T47D (cell line): ENCODE measurements at regions not wholly inside any gene's neighbourhood (a gene's known extent, or its start where the extent isn't known, plus 50 kb on each side); places are given as distances from the start of the nearest gene placed in this dataset.

Source experiments
- DNase-seq, 2 experiments: peaks; one replicate each; pipeline versions ENCODE4 v3.0.0 to v3.0.0-alpha.2; 2011 to 2012; ENCODE audit warnings: low read depth in 1 of 2, low spot score in 1 of 2
- JUND ChIP-seq: IDR thresholded peaks from 2 replicates; pipeline ENCODE4 v1.6.1; 2012; ENCODE audit warnings: low read depth
- in situ Hi-C: cut with HindIII; loops from 2 replicates; pipeline ENCODE4 v1.10.0; 2016; ENCODE audit warnings: low sequenced_read_pairs, low pct_unique_long_range_greater_than_20kb

GRCh38 chr10:3235996-3236510, 63.5 kb upstream of the PITRM1 start:
- no peak for DNase-seq
- TF ChIP-seq JUND, result no peak
- in situ Hi-C loops, result no loop called here

GRCh38 chr10:3235395-3235794, 62.8 kb upstream of the PITRM1 start:
- DNase-seq, result no peak
- in situ Hi-C loops, result no loop called here
- no peak for TF ChIP-seq JUND

GRCh38 chr10:3233486-3233990, 61.0 kb upstream of the PITRM1 start:
- in situ Hi-C loops, result no loop called here
- DNase-seq, result no peak
- no peak for TF ChIP-seq JUND

- no peak for DNase-seq
- in situ Hi-C loops, result no loop called here
- no peak for TF ChIP-seq JUND
Measured at GRCh38 chr10:3231951-3232730, 59.6 kb upstream of the PITRM1 start.

- no peak for DNase-seq
- in situ Hi-C loops, result no loop called here
- no peak for TF ChIP-seq JUND
Measured at GRCh38 chr10:3229815-3230214, 57.2 kb upstream of the PITRM1 start.

GRCh38 chr10:3228629-3228945, 56.0 kb upstream of the PITRM1 start:
- TF ChIP-seq JUND, result no peak
- in situ Hi-C loops, result no loop called here
- DNase-seq, result no peak

- in situ Hi-C loops, result no loop called here
- no peak for TF ChIP-seq JUND
- no peak for DNase-seq
Measured at GRCh38 chr10:3226960-3227744, 54.6 kb upstream of the PITRM1 start.

- in situ Hi-C loops, result no loop called here
- no peak for TF ChIP-seq JUND
- no peak for DNase-seq
Measured at GRCh38 chr10:3225561-3225960, 53.0 kb upstream of the PITRM1 start.

GRCh38 chr10:3224241-3224640, 51.7 kb upstream of the PITRM1 start:
- no peak for TF ChIP-seq JUND
- no peak for DNase-seq
- in situ Hi-C loops, result no loop called here

- in situ Hi-C loops, result no loop called here
- TF ChIP-seq JUND, result no peak
- DNase-seq, result no peak
Measured at GRCh38 chr10:3222626-3223025, 50.0 kb upstream of the PITRM1 start.
